ENCODE measurements at regions not wholly inside any gene's neighbourhood (a gene's known extent, or its start where the extent isn't known, plus 50 kb on each side); places are given as distances from the start of the nearest gene placed in this dataset.
"Not testable (repeated sequence)": the region's sequence is repeated elsewhere in the genome, so short reads cannot be mapped to it uniquely, and the experiment has no call there.

GRCh38 chr4:85196015-85196414, 229.5 kb upstream of the WDFY3 start:
- TF ChIP-seq CTCF, POLR2AphosphoS5 (IDR thresholded peaks at IDR 0.05): not testable (repeated sequence)
